Breast epithelium (tissue), 4 donors: ENCODE measurements at regions not wholly inside any gene's neighbourhood (a gene's known extent, or its start where the extent isn't known, plus 50 kb on each side); places are given as distances from the start of the nearest gene placed in this dataset.

ENCODE experiments used
- DNase-seq, 2 donors: peaks; one replicate each; pipeline ENCODE4 v3.0.0-alpha.2; 2019; ENCODE audit warnings: low spot score in 2 of 2
- H3K27ac ChIP-seq, 2 donors: fragments of 200-600 bp; sonication (generic) in 1 of 2; one replicate each; pipeline ENCODE4 v1.5.1; 2016 to 2019; ENCODE audit warnings: mild to moderate bottlenecking in 1 of 2
- H3K27me3 ChIP-seq, 2 donors: fragments of 200-600 bp; sonication (generic) in 1 of 2; one replicate each; pipeline versions ENCODE4 v1.5.1 to v1.6.0; 2017 to 2019; ENCODE audit warnings: control low read depth in 1 of 2, mild to moderate bottlenecking in 1 of 2
- H3K36me3 ChIP-seq: fragments of 200-600 bp; one replicate; pipeline ENCODE4 v1.5.1; 2019
- H3K4me1 ChIP-seq, 2 donors: fragments of 200-600 bp; sonication (generic); one replicate each; pipeline ENCODE4 v1.5.1; 2016 to 2019; ENCODE audit warnings: control low read depth in 1 of 2
- H3K4me3 ChIP-seq, 3 donors: fragments of 200-600 bp; sonication (generic); 1 replicate in 2 of 3; 2 replicates in 1 of 3; pipeline ENCODE4 v1.5.1; 2016 to 2019; ENCODE audit warnings: mild to moderate bottlenecking in 3 of 3, moderate library complexity in 2 of 3
- H3K9me3 ChIP-seq, 2 donors: fragments of 200-600 bp; sonication (generic) in 1 of 2; one replicate each; pipeline ENCODE4 v1.5.1; 2016 to 2019; ENCODE audit warnings: control low read depth in 1 of 2
- POLR2A ChIP-seq: fragments of 450-650 bp; IDR thresholded peaks from one replicate; pipeline ENCODE4 v1.6.1; 2016; ENCODE audit warnings: antibody characterized with exemption, mild to moderate bottlenecking, moderate library complexity
- POLR2AphosphoS5 ChIP-seq, 3 donors: sonication (generic); formaldehyde crosslinking; IDR thresholded peaks; one replicate each; pipeline ENCODE4 v1.6.1; 2017; ENCODE audit warnings: antibody characterized with exemption in 3 of 3
- intact Hi-C: fragments of 100-400 bp; cut with DNase I; formaldehyde crosslinking; loops from one replicate; pipeline ENCODE4 v1.15.1; 2023; ENCODE audit warnings: low total_unique reads
- TF ChIP-seq, protein P1 (sequence below), 3 donors: fragments of 450-650 bp; IDR thresholded peaks; one replicate each; pipeline ENCODE4 v1.5.1; 2016 to 2017; ENCODE audit warnings: antibody characterized with exemption in 3 of 3, mild to moderate bottlenecking in 3 of 3, moderate library complexity in 3 of 3

DNA sequence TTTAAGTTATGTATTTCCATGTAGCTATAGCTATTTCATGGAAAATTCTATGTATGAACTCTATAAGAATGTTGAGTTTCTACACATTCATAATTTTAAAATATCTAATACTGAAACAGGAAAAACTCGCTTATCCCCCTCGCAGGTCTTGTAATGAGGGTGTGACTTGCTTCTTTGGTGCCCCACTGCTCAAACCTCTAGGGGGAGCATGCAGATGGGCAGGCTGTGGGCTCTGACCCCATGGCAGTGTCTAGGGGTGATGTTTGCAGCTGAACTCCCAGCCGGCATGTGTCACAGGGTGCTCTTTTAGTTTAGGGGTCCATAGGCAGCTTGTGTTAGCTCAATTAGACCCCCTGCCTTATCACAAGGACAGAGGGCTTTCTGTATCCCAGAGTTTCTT is 1825.7 kb upstream of the ADGRL3 start:
- Histone ChIP-seq H3K4me1 (no peaks in the 10 kb centered on the region), H3K4me3 (no peak overlapping the region), H3K36me3 (no peaks in the 10 kb centered on the region), H3K27me3 (no peaks in the 10 kb centered on the region), H3K9me3 (peaks cover 0 to 9% of the 10 kb centered on the region in 2 donors), H3K27ac (no peak overlapping the region)
- TF ChIP-seq, protein P1, sequence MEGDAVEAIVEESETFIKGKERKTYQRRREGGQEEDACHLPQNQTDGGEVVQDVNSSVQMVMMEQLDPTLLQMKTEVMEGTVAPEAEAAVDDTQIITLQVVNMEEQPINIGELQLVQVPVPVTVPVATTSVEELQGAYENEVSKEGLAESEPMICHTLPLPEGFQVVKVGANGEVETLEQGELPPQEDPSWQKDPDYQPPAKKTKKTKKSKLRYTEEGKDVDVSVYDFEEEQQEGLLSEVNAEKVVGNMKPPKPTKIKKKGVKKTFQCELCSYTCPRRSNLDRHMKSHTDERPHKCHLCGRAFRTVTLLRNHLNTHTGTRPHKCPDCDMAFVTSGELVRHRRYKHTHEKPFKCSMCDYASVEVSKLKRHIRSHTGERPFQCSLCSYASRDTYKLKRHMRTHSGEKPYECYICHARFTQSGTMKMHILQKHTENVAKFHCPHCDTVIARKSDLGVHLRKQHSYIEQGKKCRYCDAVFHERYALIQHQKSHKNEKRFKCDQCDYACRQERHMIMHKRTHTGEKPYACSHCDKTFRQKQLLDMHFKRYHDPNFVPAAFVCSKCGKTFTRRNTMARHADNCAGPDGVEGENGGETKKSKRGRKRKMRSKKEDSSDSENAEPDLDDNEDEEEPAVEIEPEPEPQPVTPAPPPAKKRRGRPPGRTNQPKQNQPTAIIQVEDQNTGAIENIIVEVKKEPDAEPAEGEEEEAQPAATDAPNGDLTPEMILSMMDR (IDR thresholded peaks at IDR 0.05): no peak
- TF ChIP-seq POLR2A (no peak), POLR2AphosphoS5 (IDR thresholded peaks at IDR 0.05) (no peak)
- intact Hi-C loops: no loop called here
- DNase-seq: no peak

DNA sequence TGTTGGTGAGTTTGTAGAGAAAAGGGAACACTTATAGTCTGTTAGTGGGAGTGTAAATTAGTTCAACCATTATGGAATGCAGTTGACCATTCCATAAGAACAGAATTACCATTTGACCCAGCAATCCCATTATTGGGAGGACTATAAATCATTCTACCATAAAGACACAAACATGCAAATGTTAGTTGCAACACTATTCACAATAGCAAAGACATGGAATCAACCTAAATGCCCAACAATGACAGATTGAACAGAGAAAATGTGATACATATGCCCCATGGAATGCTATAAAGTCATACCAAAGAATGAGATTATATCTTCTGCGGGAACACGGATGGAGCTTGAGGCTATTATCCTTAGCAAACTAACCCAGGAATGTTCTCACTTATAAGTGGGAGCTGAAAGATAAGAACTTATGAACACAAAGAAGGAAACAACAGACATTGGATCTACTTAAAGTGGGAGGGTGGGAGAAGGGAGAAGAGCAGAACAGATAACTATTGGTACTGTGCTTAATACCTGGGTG is 1819.2 kb upstream of the ADGRL3 start:
- no peaks in the 10 kb centered on the region for H3K36me3 ChIP-seq
- no peaks in the 10 kb centered on the region for H3K4me1 ChIP-seq
- H3K27me3 ChIP-seq: no peaks in the 10 kb centered on the region
- no peak for TF ChIP-seq POLR2AphosphoS5 (IDR thresholded peaks at IDR 0.05)
- TF ChIP-seq, protein P1 (IDR thresholded peaks at IDR 0.05): no peak
- TF ChIP-seq POLR2A: no peak
- H3K4me3 ChIP-seq: no peak overlapping the region
- no peak for DNase-seq
- intact Hi-C loops: no loop called here
- peaks cover 0 to 9% of the 10 kb centered on the region in 2 donors for H3K9me3 ChIP-seq
- H3K27ac ChIP-seq: no peak overlapping the region

DNA sequence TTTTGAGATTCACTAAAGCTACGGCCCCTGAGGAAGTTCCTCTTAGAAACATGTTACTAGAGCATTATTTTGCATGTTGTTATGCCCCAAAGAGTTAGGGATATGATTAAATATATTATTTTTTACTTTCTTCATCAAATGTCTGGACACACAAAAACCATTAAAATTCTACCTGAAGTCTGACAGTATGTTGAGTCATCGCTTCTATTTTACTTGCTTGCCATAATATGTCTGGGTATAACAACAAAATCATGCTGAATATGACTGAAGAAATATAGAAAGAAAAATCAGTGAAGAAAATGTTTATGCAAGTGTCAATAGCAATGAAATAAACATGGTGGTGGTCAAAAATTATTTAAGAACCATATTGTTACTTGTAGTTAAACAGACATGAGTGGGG is 1818.5 kb upstream of the ADGRL3 start:
- H3K36me3 ChIP-seq: no peaks in the 10 kb centered on the region
- peaks cover 0 to 9% of the 10 kb centered on the region in 2 donors for H3K9me3 ChIP-seq
- H3K4me1 ChIP-seq: no peaks in the 10 kb centered on the region
- H3K4me3 ChIP-seq: no peak overlapping the region
- DNase-seq: no peak
- TF ChIP-seq, protein P1 (IDR thresholded peaks at IDR 0.05): no peak
- TF ChIP-seq POLR2A (no peak), POLR2AphosphoS5 (IDR thresholded peaks at IDR 0.05) (no peak)
- no peak overlapping the region for H3K27ac ChIP-seq
- H3K27me3 ChIP-seq: no peaks in the 10 kb centered on the region
- intact Hi-C loops: no loop called here

DNA sequence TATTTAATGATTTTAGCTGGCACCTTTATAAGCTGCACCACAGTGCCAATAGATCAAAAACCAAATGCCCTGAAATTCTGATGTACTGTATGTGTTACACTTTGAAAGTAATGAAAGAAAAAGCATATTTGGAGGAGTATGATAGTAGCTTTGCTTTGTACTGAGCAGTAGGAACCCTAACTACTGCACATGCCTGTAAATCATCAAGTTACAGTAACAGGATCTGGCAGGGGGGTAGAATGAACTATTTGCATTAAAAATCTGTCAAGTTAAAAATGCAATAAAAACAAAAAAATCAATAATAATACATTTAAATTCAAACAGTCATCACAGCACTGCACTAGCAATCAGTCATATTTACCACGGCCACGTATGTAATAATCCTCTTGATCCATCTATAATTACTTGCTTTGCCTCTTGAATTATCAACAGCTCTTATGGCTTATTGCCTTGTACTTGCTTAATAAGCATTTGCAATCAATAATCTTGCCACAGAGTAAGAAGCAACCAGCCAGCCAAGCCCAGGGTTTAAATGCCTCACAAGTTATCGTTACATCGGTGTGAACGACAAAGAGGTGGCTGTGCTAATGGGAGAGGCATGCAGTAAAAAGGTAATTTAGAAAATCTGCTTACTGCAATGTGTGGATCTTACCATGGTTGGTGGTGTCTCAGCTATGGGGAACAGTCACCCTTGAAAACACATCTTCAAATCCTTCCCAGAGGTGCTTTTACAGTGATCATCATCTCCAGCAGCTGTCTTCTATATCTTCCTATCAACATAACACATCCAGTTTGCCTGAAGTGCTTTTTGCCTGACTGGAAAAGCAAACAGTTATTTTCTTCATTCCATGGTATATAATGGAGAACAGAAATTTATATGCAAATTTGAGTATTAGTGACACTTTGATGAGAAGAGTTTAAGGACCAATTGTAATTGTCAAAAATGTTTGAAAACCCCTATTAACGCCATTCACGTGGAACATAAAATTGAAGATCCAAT is 1812.1 kb upstream of the ADGRL3 start:
- no peak for DNase-seq

More for the DNA sequence above, 1812.1 kb upstream of the ADGRL3 start:
- no peaks in the 10 kb centered on the region for H3K27me3 ChIP-seq
- TF ChIP-seq POLR2AphosphoS5 (IDR thresholded peaks at IDR 0.05): no peak
- TF ChIP-seq, protein P1 (IDR thresholded peaks at IDR 0.05): no peak
- TF ChIP-seq POLR2A: no peak
- no peaks in the 10 kb centered on the region for H3K4me1 ChIP-seq
- intact Hi-C loops: no loop called here
- H3K36me3 ChIP-seq: no peaks in the 10 kb centered on the region
- H3K4me3 ChIP-seq: no peak overlapping the region
- H3K27ac ChIP-seq: no peak overlapping the region
- H3K9me3 ChIP-seq: no peaks in the 10 kb centered on the region
